CD1c-positive myeloid dendritic cell (primary cell): ENCODE measurements at regions not wholly inside any gene's neighbourhood (a gene's known extent, or its start where the extent isn't known, plus 50 kb on each side); places are given as distances from the start of the nearest gene placed in this dataset.

Experiments
- DNase-seq: peaks from one replicate; pipeline ENCODE4 v3.0.0-alpha.2; 2016; ENCODE audit errors: extremely low spot score

DNA sequence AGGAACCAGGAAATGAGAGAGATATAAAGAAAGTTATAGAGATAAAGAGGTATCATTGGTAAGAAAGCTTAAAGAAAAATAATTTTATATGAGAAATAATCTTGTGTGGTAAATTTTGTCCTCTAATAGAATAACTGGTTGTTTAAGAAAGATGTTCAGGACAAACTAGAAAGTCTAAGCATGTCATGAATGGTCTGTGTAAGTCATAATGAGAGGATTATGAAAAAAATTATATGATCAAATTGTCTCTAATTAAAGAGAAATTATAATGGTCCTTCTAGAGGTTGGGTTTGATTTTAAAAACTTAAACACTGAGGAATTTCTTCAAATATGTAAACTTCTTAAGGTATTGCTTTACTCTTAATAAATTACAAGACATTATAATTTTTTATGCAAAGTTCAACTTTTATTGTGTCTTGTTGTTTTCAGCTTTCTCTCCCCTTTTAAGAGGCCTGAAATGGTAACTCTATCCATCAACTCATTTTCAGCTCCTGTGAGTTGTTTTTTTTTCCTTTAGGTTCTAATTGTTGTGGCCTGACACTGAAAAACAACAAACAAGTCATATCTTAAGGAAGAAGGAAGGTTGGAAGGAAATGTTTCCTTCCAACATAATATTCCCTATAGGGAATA lies 88.2 kb upstream of the CNOT2 start:
- DNase-seq: no peak

DNA sequence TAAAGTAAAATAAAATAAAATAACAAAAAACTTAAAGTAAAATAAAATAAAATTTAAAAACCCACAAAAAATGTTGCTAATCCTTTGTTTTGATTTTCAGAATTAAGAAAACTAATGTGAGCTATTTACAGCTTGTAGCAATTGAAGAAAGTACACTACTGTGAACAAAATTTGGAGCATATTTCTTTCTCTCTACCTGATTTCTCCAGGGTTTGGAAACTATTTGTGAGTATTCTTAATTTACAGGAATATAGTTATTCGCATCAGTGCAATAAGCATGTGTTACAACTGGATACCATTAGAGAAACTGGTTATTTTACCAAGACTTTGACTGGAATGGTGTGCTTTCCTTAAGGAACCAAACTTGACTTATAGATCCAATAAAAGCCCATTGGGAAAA lies 86.1 kb upstream of the CNOT2 start:
- DNase-seq: no peak

DNA sequence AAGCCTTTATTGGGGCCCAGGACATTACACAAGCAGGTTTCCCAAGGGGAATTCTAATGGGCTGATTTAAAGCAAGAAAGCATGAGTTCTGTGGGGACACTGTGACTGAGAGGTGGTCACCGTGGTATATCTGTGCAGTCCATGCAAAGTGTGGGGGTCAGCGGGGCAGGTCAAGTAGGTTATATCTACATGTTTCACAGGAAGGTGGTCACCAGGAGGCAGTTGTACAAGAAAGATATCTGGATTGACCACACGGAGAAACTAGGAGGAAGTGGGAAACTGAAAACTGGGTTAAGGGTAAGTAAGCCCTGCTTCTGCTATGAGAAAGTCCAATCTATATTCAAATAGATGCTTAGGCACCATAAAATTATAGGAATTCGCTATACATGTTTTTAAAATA lies 77.8 kb upstream of the CNOT2 start:
- no peak for DNase-seq

- DNase-seq: no peak
Observed at GRCh38 chr12:70176290-70176689, 66.9 kb upstream of the CNOT2 start.

DNA sequence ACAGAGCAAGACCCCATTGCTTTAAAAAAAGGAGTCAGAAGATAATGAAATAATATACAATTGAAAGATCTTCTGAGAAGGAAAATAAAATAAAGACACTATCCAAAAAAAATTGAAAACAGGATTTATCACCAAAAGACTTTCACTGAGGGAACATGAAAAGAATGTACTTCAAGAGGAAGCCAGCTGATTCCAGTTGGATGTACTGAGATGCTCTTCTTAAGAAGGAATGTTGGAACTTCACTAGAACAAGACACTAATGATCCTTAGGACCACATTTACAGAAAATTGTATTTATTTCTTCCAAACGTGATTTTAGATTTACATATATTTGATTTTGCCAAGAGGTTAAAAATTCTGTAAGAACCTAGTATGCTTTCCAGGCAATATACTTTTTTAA lies 65.6 kb upstream of the CNOT2 start:
- DNase-seq: no peak

DNA sequence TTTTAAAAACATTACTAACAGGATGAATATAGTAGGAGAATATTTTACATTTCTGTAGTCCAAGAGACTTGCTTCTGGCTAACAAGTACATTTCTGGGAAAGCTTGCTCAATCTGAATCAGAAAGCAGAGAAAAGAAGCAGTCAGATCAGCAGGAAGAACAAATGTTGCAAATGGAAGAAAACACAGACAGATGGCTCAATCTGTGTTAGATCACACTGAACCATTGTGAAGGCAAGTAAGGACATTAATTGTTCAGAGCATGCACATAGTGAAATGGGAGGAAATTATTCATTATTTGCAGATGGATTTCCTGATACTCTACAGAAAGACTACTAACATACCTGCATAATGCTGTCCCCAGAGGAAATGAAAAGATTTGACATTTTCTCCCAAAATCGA lies 65.2 kb upstream of the CNOT2 start:
- DNase-seq: no peak

- DNase-seq: no peak
Observed at GRCh38 chr12:70180130-70180529, 63.1 kb upstream of the CNOT2 start.

DNA sequence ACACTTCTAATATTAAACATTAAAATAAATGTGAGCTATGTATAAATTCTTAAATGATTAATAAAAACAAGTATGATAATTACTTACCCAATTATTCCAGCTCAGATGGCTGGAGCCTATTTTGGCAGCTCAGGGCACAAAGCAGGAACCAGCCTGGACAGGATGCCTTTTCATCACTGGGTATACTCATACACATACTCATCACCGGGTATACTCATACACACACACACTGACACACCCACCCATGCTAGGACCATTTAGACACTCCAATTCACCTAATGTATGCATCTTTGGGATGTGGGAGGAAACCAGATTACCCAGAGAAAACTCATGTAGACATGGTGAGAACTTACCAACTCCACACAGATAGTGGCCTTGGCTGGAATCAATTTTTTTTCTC lies 57.9 kb upstream of the CNOT2 start:
- no peak for DNase-seq

GRCh38 chr12:70186436-70186835 lies 56.8 kb upstream of the CNOT2 start:
- no peak for DNase-seq

DNA sequence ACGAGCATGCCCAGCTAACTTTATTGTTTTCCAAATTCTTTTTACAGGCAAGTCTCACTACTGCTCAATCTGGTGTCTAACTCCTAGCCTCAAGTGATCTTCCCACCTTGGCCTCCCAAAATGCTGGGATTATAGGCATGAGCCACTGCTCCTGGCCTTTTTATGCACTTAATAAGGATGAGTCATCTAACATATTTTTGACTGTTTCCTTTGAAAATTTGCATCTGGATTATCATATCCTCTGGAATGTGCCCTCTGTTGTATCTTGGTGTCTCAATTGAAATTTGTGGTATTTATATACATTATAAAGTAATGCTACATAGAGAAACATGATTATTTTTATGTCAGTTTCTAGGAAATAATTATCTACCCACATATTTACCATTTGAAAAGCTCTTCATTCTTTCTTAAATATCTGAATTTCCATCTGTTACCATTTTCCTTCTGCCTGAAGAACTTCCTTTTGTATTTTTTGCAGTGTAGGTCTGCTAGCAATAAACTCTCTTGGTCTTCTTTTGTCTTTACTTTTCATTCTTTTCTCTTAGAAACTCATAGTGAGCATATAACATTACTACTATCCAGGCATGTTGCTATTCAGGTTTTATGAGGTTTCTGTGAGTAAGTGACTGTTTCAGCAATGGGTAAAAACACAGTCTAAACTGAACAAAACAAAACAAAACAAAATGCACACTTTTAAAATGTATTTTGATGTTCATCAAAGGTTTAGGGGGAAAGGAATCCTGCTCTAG lies 52.8 kb upstream of the CNOT2 start:
- DNase-seq: no peak
